SJSA1 (cell line): ENCODE measurements at regions not wholly inside any gene's neighbourhood (a gene's known extent, or its start where the extent isn't known, plus 50 kb on each side); places are given as distances from the start of the nearest gene placed in this dataset.
A peak's percentile ranks its signal among the peaks of the same experiment; 100 is the strongest.

ENCODE experiments used
- DNase-seq, 2 experiments: peaks; one replicate each; pipeline ENCODE4 v3.0.0-alpha.2; 2015 to 2020; ENCODE audit warnings: low spot score in 2 of 2, low read depth in 1 of 2
- H3K27ac ChIP-seq: fragments of 250-450 bp; sonication (Bioruptor Pico); 2 replicates; pipeline ENCODE4 v1.5.1; 2020; ENCODE audit warnings: mild to moderate bottlenecking, moderate library complexity
- H3K27me3 ChIP-seq: fragments of 250-450 bp; sonication (Bioruptor Pico); replicated peaks from 2 replicates; pipeline ENCODE4 v1.5.1; 2020; ENCODE audit warnings: mild to moderate bottlenecking, moderate library complexity
- H3K36me3 ChIP-seq: fragments of 250-450 bp; sonication (Bioruptor Pico); 2 replicates; pipeline ENCODE4 v1.5.1; 2020; ENCODE audit warnings: mild to moderate bottlenecking
- H3K4me1 ChIP-seq: fragments of 250-450 bp; sonication (Bioruptor Pico); replicated peaks from 2 replicates; pipeline ENCODE4 v1.6.1; 2021; ENCODE audit warnings: mild to moderate bottlenecking
- H3K4me3 ChIP-seq: fragments of 250-450 bp; sonication (Bioruptor Pico); 2 replicates; pipeline ENCODE4 v1.5.1; 2020; ENCODE audit warnings: mild to moderate bottlenecking
- H3K9me3 ChIP-seq: fragments of 250-450 bp; sonication (Bioruptor Pico); replicated peaks from 2 replicates; pipeline ENCODE4 v1.5.1; 2020; ENCODE audit warnings: mild to moderate bottlenecking

GRCh38 chr6:163768905-163769304 is 354.4 kb downstream of the QKI start:
- Histone ChIP-seq H3K4me1 (peaks cover 26% of the 10 kb centered on the region), H3K27me3 (no peaks in the 10 kb centered on the region), H3K4me3 (no peak overlapping the region), H3K27ac (no peak overlapping the region), H3K36me3 (no peaks in the 10 kb centered on the region), H3K9me3 (no peaks in the 10 kb centered on the region)
- no peak for DNase-seq

DNA sequence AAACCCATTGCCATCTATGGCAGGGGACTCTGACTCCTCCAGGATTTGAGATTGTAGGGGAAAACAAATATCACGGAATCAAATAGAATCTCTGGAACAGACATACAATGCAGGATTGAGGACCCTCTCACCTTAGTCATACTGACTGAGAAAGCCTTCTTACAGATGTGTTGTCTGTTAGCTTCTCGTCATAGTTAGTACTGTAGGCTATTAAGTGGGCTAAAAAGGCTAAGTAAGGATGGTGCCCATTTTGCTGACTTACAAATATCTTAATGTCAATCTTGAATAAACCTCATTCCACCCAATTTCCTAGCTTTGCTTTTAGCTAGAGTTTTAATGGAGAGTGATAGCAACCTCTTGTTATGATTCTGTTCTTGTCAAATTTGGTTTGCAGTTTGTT is 352.4 kb downstream of the QKI start:
- Histone ChIP-seq H3K36me3 (no peaks in the 10 kb centered on the region), H3K4me1 (peaks cover 27% of the 10 kb centered on the region), H3K27me3 (no peaks in the 10 kb centered on the region), H3K27ac (no peak overlapping the region), H3K4me3 (no peak overlapping the region), H3K9me3 (no peaks in the 10 kb centered on the region)
- DNase-seq, result no peak

DNA sequence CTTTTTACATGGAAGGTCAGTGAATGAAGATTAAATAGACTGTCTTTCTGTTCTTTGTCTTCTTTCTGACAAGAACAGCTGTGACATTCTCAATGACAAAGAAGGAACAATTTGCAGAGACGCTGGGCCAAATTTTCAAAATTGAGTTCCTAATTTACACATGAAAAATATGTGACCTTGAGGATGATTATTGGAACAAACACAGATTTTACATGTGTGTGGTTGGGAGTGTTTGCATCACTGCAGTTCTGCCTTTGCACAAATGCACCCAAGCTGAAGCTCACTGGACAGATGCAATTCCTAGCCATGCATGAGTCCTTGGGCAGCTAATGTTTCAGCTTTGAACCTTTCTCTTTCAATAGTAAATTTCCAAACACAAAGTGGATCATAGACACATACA is 350.8 kb downstream of the QKI start:
- Histone ChIP-seq H3K36me3 (no peaks in the 10 kb centered on the region), H3K4me3 (no peak overlapping the region), H3K9me3 (no peaks in the 10 kb centered on the region), H3K4me1 (peaks cover 27% of the 10 kb centered on the region), H3K27ac (no peak overlapping the region; the same call in 1 of the 2 replicates), H3K27me3 (no peaks in the 10 kb centered on the region)
- no peak for DNase-seq

DNA sequence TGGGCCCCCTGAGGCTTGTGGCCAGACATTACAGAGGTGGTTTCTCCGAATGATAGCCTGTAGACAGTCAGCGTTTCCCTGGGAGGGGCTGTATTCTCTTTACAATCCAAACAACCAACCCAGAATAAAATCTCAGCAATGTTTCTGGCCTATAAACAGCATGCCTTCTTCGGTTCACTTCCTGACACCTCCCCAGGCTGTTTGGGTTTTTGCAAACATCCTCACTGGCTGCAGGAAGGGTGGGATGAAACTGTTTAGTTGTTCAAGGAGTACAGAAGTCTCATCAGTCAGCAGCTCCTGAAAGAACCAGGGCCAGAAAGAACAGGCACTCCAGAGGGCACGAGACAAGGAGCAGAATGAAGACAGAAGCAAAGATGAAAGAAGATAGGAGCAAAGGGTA is 350.0 kb downstream of the QKI start:
- H3K9me3 ChIP-seq, result no peaks in the 10 kb centered on the region
- no peak overlapping the region for H3K4me3 ChIP-seq
- DNase-seq, result peak in 1 of 2 experiments; percentile 67
- no peaks in the 10 kb centered on the region for H3K27me3 ChIP-seq
- H3K4me1 ChIP-seq, result peaks cover 32% of the 10 kb centered on the region
- H3K27ac ChIP-seq, result peak overlapping the region; percentile 13; the same call in 1 of the 2 replicates
- H3K36me3 ChIP-seq, result no peaks in the 10 kb centered on the region

DNA sequence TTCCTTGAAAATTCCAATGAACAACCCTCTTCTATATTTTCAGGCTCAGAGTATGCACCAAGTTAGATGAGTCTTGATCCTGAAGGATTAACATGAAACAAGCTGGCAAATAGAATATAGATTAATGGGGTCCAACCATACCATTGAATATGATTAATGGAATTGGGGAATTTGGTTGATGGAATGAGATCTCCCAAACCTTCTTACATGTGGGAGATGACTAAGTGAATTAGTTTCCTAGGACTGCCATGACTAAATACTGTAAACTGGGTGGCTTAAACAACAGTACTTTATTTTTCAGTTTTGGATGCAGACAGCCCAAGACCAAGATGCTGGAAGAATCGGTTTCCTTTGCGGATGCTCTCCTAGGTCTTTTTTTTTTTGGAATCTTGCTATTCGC is 347.0 kb downstream of the QKI start:
- H3K36me3 ChIP-seq, result no peaks in the 10 kb centered on the region
- no peaks in the 10 kb centered on the region for H3K27me3 ChIP-seq
- no peak overlapping the region for H3K4me3 ChIP-seq
- no peaks in the 10 kb centered on the region for H3K9me3 ChIP-seq
- no peak for DNase-seq
- no peak overlapping the region for H3K27ac ChIP-seq
- H3K4me1 ChIP-seq, result peaks cover 36% of the 10 kb centered on the region

DNA sequence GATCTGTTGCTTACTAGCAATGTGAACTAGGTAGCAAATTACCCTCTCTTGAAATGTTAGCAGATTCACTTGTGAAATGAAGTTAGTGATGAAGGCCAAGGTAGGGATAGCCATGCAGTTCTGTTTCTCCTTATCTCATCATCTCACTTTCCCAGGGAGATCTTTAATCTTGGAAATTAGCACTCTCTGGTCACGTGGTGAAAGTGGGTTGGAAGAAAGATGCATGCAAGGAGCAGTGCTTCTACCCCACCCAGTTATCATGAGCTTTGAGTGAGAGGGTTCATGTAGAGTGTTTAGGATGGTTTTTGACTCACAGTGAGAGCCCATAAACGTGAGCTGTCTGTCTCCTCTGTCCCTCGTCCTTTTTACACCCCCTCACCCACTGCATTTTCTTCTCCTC is 346.3 kb downstream of the QKI start:
- Histone ChIP-seq H3K4me3 (no peak overlapping the region), H3K9me3 (no peaks in the 10 kb centered on the region), H3K4me1 (peaks cover 31% of the 10 kb centered on the region), H3K27ac (no peak overlapping the region), H3K27me3 (no peaks in the 10 kb centered on the region), H3K36me3 (no peaks in the 10 kb centered on the region)
- no peak for DNase-seq

GRCh38 chr6:163759542-163759941 is 345.0 kb downstream of the QKI start:
- peak in 1 of 2 experiments; percentile 20 for DNase-seq
- H3K4me1 ChIP-seq, result peaks cover 18% of the 10 kb centered on the region
- H3K9me3 ChIP-seq, result no peaks in the 10 kb centered on the region
- H3K27ac ChIP-seq, result no peak overlapping the region
- no peak overlapping the region for H3K4me3 ChIP-seq
- H3K27me3 ChIP-seq, result no peaks in the 10 kb centered on the region
- H3K36me3 ChIP-seq, result no peaks in the 10 kb centered on the region

DNA sequence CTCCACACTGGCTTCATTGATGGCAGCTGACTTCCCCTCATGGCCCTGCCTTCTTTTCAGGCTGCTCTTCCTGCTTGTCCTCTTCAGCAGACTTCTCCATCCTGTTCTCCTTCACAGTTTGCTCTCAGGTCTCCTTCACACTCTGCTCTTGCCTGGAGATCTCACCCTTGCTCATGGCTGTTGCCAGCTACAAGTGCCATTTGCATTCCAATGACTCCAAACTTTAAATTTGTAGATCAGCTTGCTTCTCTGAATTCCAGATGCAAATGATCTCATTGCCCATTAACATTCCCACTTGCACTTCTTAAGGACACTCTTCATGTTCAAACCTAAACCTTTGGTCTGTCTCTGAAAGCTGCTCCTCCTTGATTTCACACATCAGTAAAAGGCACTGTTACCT is 343.0 kb downstream of the QKI start:
- Histone ChIP-seq H3K9me3 (no peaks in the 10 kb centered on the region), H3K36me3 (no peaks in the 10 kb centered on the region), H3K4me1 (peaks cover 10% of the 10 kb centered on the region), H3K27me3 (no peaks in the 10 kb centered on the region), H3K4me3 (no peak overlapping the region), H3K27ac (no peak overlapping the region)
- no peak for DNase-seq

- H3K4me1 ChIP-seq, result peaks cover 10% of the 10 kb centered on the region
Measured at GRCh38 chr6:163756079-163756478, 341.6 kb downstream of the QKI start.

DNA sequence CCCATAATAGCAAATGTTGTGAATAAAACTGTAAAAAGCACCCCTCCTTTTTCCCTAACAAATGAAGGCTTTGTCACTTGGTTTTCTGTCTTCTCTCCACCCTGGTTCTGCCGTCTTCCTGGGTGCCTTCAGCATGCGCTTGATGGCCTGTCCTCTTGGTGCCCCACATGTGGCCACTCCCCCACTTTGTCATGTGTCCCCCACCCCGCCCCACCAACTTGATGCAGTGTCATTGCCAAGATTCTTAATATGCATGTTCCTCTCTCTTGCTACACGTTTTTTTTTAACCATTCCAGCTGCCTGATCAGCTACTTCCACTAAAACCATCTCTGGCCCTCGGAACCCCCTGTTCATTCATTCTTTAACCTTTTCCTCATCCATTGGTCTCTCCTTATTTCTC is 340.3 kb downstream of the QKI start:
- no peak for DNase-seq
- Histone ChIP-seq H3K4me1 (peaks cover 8% of the 10 kb centered on the region), H3K4me3 (no peak overlapping the region), H3K9me3 (no peaks in the 10 kb centered on the region), H3K27me3 (no peaks in the 10 kb centered on the region), H3K27ac (no peak overlapping the region), H3K36me3 (no peaks in the 10 kb centered on the region)

More at GRCh38 chr6:163756079-163756478, 341.6 kb downstream of the QKI start:
- no peak overlapping the region for H3K27ac ChIP-seq
- no peaks in the 10 kb centered on the region for H3K9me3 ChIP-seq
- H3K4me3 ChIP-seq, result no peak overlapping the region
- no peak for DNase-seq
- no peaks in the 10 kb centered on the region for H3K27me3 ChIP-seq
- no peaks in the 10 kb centered on the region for H3K36me3 ChIP-seq

GRCh38 chr6:163753430-163753829 is 338.9 kb downstream of the QKI start:
- DNase-seq, result no peak
- Histone ChIP-seq H3K27me3 (no peaks in the 10 kb centered on the region), H3K36me3 (no peaks in the 10 kb centered on the region), H3K4me1 (no peaks in the 10 kb centered on the region), H3K4me3 (no peak overlapping the region), H3K9me3 (no peaks in the 10 kb centered on the region), H3K27ac (no peak overlapping the region)

- Histone ChIP-seq H3K36me3 (no peaks in the 10 kb centered on the region), H3K27me3 (no peaks in the 10 kb centered on the region), H3K9me3 (no peaks in the 10 kb centered on the region), H3K4me1 (no peaks in the 10 kb centered on the region), H3K4me3 (no peak overlapping the region), H3K27ac (no peak overlapping the region)
- no peak for DNase-seq
Measured at GRCh38 chr6:163752446-163752845, 337.9 kb downstream of the QKI start.

DNA sequence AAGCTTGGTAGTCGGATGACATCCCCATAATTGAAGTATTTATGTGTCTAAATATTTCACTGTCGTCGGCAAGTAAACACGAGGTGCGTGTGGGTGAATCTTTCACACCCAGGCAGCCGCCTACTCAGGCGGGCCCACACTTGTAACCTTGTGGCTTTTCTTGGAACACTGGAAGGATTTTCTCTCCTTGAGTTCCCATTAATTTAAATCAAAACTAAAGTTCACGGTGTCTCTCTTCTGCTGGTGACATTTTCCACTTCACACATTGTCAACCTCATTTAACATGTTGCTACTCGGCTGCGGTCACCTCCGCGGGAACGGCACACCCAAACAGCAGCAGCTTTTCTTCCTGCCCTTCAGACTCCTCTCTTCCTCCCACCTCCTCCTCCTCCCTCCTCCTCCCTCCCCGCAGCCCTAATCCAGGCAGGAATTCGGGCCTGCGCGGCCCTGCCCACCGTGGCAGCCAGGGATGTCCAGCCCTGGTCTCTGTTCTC is 336.6 kb downstream of the QKI start:
- H3K36me3 ChIP-seq, result no peaks in the 10 kb centered on the region
- H3K4me1 ChIP-seq, result peaks cover 6% of the 10 kb centered on the region
- no peak overlapping the region for H3K27ac ChIP-seq
- H3K9me3 ChIP-seq, result no peaks in the 10 kb centered on the region
- H3K4me3 ChIP-seq, result no peak overlapping the region
- DNase-seq, result no peak
- H3K27me3 ChIP-seq, result no peaks in the 10 kb centered on the region

DNA sequence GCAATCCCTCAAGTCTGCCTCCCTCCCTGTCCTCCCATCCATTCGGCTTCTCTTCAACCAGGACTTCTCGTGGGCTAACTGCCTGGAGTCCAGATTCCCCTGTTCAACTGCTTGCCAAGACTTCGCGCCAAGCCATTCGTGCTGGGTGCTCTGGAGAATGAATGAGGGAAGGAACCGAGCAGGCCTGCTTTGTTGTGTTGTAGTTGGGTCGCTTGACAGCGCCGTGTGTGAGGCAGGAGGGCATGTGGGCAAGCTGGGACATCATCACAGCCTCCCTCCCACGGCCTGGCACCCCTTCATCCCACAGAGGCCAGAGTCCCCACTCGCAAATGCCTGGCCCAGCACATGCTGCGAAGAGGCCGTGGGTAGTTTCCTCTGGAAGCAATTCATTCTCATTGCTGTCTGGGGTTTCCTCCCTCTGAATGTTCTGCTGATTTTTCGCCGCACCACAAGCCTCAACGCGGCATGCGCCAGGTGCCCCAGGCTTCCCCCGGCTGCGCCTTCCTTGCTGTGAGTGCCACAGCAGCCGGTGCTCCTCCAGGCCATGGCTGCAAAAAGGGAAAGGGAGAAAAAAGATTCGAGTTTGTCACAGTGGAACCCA is 336.0 kb downstream of the QKI start:
- Histone ChIP-seq H3K4me1 (peaks cover 12% of the 10 kb centered on the region), H3K27me3 (no peaks in the 10 kb centered on the region), H3K4me3 (no peak overlapping the region), H3K9me3 (no peaks in the 10 kb centered on the region), H3K27ac (no peak overlapping the region), H3K36me3 (no peaks in the 10 kb centered on the region)
- DNase-seq, result no peak

DNA sequence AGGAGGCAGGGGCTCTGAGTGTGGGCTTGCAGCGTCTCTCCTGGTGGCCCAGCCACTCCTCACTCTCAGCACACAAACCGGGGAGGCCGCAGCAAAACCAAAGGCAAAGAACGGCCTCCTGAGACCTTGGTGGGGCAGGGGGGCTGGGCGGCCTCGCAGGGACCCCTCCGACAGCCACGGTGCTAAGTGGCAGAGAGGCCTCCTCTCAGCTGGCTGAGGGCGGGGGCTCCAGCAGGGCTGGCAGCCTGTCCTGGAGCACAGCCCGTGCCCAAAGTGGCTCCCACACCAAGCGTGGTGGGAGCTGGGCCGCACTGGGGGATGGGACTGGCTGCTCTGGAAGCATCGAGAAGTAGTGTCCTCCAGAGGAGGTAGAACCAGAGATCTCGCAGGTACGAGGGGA is 334.4 kb downstream of the QKI start:
- H3K27me3 ChIP-seq, result no peaks in the 10 kb centered on the region
- H3K4me1 ChIP-seq, result peaks cover 24% of the 10 kb centered on the region
- H3K27ac ChIP-seq, result no peak overlapping the region
- H3K36me3 ChIP-seq, result no peaks in the 10 kb centered on the region
- no peaks in the 10 kb centered on the region for H3K9me3 ChIP-seq
- no peak overlapping the region for H3K4me3 ChIP-seq
- no peak for DNase-seq
